ENCODE measurements at regions not wholly inside any gene's neighbourhood (a gene's known extent, or its start where the extent isn't known, plus 50 kb on each side); places are given as distances from the start of the nearest gene placed in this dataset.

DNA sequence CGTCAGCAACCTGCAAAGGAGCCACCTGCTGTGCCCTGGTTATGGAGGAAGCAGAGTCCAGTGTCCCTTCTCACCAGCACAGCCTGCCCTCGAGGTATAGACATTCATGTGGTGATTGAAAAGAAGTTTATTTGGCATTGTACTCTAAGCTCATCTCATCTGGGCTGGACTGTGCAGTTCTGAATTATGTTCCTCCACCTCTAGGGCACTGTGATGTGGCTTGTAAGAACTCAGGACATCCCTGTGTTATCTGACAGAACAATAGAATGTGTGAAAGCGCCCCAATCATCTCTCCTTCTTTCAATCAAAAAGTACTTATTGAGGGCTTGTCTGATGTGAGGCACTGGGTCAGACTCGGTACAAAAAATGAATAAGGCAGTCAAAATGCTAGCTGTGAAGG, 140.1 kb downstream of the DHRS2 start:
- TF ChIP-seq, protein P1, sequence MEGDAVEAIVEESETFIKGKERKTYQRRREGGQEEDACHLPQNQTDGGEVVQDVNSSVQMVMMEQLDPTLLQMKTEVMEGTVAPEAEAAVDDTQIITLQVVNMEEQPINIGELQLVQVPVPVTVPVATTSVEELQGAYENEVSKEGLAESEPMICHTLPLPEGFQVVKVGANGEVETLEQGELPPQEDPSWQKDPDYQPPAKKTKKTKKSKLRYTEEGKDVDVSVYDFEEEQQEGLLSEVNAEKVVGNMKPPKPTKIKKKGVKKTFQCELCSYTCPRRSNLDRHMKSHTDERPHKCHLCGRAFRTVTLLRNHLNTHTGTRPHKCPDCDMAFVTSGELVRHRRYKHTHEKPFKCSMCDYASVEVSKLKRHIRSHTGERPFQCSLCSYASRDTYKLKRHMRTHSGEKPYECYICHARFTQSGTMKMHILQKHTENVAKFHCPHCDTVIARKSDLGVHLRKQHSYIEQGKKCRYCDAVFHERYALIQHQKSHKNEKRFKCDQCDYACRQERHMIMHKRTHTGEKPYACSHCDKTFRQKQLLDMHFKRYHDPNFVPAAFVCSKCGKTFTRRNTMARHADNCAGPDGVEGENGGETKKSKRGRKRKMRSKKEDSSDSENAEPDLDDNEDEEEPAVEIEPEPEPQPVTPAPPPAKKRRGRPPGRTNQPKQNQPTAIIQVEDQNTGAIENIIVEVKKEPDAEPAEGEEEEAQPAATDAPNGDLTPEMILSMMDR (IDR thresholded peaks at IDR 0.05), result no peak
- TF ChIP-seq POLR2A (IDR thresholded peaks at IDR 0.05), result no peak

All from Peyer's patch (tissue), 4 donors.